Stimulated activated CD4-positive, alpha-beta T cell treated with anti-CD3 and anti-CD28 coated beads, Interleukin-12 subunit alpha, Interleukin-12 subunit beta, amount 100 ng/mL, for 24 hours (primary cell): ENCODE measurements at regions not wholly inside any gene's neighbourhood (a gene's known extent, or its start where the extent isn't known, plus 50 kb on each side); places are given as distances from the start of the nearest gene placed in this dataset.
"Not testable (repeated sequence)": the region's sequence is repeated elsewhere in the genome, so short reads cannot be mapped to it uniquely, and the experiment has no call there.

Experiments used
- DNase-seq, 2 experiments: peaks; one replicate each; pipeline ENCODE4 v3.0.0-alpha.2; 2020; ENCODE audit warnings: low read depth in 2 of 2

DNA sequence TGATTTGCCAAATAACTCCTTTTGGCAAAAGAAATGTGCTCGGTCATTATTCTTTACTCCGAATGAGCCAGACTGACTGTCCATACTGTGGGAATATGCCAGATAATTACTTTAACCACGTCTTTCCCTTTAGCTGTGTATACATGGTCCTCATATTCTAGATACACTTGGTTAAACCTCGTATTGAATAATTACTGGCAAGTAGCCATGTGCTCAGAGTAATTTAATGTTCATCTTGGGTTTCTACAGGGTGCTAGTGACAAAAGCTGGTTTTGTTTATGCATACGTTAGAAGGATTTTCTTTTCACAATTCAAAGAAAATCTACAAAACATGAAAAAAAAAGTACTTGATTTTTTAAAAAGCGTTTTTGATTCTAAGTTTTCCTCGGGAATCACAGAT is 540.3 kb downstream of the KCNJ2 start:
- DNase-seq, result no peak

DNA sequence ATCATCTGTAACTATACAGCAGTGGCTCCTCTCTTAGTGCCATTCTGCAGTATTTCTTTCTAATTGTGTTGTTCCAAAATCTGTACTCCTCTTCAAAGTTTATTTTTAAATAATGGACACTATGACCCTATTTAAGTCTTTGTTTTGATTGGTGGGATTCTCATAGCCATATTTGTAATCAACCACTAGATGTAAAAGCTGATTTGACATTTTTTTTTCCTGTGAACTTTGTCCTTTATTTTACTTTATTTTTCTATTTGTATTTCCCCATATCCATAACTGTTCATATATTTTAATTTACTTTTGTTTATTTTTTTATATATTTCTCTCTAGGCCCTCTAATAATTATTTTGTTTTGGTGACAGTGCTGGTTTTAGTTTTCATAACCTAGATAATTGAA is 544.4 kb downstream of the KCNJ2 start:
- no peak for DNase-seq

DNA sequence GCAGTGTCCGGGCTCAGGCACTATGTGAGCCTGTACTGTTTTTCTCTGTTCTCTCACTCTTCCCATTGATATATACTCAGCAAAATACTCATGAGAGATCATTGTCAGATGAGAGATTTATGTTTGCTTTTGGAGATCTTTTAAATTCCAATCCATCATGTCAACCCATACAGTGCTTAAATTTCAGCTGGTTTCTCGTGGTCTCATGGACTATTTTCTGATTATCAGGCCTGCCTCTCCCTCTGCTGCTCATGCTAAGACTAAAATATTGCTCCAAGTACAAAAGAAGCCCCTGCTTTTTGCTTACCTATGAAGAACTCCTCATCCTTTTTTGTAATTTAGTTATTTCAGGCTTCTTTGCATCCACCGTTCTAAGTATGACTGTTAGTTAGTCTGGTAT is 547.2 kb downstream of the KCNJ2 start:
- DNase-seq, result no peak

DNA sequence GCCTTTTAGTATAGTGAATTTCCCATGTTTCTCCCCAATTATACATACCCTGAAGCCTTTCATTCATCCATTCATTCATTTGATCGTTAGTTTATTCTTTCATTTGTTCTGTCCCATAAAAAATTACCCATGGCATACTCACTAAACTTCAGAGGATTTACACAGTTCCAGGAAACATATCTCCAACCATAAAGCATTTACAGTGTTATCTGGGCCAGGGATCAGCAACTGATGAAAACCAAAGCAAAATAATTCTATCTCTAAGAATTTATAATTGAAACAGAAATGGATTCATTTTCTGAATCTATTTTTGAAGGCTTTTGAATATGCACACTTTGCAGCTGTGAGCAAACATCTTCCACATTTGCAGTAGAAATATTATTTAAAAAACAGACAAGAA is 547.7 kb downstream of the KCNJ2 start:
- no peak for DNase-seq

DNA sequence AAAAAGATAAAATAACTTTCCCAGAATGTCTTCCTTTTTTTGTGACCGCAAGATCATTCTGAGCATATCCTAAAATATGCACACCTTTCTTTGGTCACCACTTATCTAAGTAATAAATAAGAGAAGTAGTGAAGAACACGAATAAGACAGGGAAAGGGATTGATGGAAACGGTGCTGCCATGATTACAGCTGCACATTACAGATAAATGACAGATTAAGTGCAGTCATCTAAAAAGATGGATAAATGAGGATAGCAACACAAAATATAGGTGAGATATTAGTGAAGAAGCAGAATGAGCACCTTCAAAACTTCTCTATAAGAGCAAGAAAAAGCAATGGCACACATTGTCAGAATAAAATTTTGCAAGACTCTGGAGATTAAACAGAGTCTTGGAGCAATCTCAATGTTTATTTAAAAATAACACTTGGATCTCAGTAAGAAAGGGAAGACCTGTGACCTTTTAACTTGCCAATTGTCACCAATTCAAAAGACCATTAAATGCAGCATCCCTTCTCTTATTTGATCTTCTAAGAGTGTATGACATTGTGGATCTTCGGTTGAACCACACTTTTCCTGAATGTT is 567.1 kb downstream of the KCNJ2 start:
- DNase-seq, result no peak

DNA sequence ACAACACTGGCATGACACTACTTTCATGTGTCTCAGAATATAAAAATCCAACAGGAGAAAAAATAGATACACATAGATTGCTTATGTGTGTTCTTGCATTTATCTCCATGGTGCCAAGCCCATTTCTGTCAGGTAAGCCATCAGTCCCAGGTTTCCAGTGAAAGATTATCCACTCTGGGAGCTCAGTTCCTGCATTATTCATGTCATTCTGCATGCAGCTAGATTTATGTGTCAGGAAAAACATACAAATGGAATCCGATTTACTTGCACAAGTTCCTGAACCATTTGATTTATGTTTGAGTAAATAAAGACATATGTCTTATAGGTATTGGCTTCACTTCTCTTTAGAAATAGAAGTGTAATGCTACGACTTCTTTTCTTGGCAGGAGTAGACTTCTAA is 569.7 kb downstream of the KCNJ2 start:
- DNase-seq, result no peak

DNA sequence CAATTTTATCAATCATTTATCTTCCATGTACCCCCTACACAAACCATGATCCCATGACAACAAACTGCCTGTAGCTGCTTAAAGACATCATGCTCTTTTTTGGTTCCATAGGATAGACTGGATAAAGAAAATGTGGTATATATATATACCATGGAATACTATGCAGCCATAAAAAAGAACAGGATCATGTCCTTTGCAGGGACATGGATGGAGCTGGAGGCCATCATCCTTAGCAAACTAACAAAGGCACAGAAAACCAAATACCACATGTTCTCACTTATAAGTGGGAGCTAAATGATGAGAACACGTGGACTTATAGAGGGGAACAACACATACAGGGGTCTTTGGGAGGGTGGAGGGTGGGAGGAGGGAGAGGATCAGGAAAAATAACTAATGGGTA is 577.2 kb downstream of the KCNJ2 start:
- not testable (repeated sequence) for DNase-seq

DNA sequence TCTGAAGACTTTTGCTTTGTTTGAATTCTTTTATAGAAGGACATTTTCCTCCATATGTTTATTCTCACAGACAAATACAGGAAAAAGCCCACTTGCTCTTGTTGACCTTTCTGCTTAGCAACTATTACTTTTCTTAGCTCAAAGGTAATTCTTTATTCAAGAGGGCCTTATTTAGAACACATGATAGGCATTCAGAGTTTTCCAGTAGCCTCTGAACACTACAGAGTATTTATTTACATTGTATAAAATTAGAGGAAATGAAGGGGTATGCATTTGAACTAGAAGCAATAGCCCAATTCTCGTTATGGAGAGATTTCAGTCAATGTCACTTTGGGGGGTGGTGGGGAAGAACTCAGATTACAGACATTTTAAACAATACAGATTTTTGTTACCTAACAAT is 581.7 kb downstream of the KCNJ2 start:
- DNase-seq, result no peak

DNA sequence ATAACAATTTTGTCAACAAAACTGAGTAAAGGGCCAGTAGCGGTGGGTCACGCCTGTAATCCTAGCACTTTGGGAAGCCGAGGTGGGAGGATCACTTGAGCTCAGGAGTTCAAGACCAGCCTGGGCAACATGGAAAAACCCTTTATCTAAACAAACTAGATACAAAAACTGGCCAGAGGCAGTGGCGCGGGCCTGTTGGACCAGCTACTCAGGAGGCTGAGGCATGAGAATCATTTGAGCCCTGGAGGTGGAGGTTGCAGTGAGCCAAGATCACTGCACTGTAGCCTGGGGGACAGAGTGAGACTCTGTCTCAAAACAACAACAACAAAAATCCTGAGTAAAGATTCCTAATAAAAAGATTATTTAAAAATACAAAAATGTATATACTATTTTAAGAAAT is 583.1 kb downstream of the KCNJ2 start:
- DNase-seq, result not testable (repeated sequence)

DNA sequence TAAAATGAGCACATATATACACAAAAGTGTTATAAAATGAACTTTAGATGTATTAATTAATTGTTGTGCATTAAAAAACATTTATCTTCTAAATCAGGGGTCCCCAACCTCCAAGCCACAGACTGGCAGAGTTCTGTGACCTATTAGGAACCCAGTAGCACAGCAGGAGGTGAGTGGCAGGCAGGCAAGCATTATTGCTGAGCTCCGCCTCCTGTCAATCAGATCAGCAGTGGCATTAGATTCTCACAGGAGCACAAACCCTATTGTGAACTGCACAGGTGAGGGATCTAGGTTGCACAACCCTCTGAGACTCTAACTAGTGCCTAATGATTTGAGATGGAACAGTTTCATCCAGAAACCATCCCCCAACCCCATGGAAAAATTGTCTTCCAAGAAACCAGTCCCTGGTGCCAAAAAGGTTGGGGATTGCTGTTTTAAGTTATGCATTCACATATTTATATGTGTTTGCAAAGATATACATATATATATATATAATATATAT is 583.7 kb downstream of the KCNJ2 start:
- no peak for DNase-seq

DNA sequence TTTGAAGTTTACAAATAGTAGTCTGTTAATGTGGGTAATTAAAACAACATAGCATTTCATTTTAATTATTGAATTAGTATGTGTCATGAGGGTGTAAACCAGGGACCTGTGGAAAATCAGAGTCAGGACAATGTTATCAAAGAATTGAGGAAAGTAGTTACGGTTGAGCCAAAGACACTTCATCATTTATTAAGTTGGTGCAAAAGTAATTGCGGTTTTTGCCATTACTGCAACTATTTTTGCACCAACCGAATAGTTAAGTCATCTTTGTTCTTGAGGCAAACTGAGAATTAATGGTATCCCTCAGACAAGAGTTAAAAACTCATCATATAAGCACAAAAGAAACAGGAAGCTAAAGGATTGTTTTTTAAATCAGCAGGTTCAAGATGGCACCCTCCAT is 593.7 kb downstream of the KCNJ2 start:
- DNase-seq, result no peak

DNA sequence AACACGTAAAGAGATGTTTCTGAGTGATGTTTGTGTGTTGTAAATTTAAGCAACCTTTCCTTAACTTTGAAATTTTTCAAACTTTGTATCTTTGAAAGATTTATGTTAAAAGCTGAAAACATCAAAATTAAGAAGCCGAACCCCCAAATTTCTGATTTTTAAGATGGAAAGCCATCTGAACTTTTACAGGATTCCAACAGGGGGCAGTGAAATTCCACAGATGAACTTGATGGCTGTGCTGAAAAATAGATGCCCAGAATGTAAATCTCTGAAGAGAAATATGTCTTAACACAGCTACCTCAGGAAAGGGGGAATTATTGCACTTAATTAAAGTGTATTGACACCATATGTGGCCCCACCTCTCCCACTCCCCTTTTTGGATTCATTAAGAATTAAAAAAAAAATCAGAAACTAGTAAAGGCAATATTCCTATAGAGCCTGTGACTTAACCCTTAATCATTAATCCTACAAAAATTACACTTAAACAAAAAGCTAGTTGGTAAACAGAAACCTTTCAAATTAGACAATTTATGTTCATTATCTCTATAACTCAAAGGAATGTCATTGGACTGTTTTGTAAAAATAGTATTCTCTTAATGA is 597.9 kb downstream of the KCNJ2 start:
- DNase-seq, result no peak

DNA sequence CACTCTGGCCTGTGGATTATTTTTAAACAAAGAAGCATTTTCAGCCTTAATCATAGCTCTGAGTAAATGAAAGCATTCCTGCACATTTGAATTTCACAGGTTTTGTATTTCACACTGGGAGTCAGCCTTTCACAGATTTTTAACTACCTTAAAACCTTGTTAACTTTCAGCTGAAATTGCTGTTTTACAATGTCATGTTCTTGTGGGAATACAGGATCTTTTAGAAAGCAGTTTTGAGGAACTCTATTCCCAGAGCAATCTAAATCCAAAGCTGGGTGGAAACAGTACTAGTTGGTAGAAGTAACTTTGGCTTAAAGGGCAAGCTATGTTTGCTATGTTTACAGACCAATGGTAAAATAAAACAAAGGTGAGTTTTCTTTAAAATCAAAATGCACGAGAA is 600.6 kb downstream of the KCNJ2 start:
- no peak for DNase-seq

DNA sequence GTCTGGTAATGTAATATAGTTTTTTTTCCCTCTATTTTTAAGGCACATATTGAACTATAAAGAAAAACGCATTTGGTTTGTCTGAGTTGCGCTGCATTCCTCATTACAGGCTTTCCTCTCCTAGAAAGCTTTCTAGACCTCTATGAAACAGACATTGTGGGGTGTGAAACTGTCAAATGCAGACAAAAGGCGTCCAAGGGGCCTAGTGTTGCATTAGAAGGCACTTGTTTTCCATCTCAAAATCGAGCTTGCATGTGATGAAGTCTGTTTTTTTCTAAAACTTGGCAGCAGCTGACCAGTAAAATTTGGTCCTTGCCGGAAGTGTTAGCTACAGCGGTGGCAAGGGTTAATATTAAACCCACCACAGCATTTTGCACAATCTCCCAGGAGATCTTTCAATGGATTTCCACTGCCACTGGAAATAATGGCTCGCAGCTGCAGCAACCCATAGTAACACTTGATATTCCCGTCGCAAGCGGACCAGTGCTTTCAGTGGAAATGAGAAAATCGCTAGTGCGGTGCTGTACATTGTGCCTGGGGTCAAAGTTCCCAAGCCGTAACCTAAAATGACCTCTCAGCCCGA is 602.6 kb downstream of the KCNJ2 start:
- no peak for DNase-seq

DNA sequence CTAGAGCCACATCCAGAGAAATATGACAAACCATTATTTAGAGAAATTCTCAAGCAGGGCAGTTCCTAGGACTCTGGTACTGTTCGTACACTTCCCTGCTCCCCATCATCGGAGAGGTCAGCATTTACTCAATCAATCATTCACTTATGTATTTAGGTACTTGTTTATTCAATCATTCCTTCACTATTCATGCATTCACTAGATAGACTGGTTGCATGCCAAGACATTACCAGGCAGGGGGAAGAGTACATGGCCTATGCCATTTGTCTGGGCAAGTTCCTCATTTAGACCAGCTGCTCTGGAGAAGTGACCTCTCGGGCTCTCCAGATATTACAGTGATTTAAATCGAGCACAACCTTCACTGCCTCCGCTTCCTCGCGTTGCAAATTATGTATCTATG is 603.4 kb downstream of the KCNJ2 start:
- no peak for DNase-seq

DNA sequence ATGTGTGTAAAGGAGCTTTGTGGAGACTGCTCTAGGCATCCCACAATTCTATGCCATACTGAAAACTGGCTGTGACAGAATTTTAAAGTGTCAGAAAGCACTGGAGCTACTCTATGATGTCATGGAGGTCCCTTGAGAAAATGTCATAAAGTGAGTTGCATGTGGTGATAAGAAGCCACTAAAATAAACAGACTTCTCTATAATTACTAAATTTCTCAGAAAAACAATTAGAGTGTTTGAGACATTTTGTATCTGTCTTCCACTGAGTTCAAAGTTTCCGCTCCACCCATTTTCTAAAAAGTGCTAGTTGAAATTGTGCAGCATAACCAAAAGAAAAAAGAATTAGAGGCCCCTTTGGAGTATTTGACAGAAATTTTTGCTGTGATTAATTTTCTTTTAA is 603.9 kb downstream of the KCNJ2 start:
- DNase-seq, result no peak

DNA sequence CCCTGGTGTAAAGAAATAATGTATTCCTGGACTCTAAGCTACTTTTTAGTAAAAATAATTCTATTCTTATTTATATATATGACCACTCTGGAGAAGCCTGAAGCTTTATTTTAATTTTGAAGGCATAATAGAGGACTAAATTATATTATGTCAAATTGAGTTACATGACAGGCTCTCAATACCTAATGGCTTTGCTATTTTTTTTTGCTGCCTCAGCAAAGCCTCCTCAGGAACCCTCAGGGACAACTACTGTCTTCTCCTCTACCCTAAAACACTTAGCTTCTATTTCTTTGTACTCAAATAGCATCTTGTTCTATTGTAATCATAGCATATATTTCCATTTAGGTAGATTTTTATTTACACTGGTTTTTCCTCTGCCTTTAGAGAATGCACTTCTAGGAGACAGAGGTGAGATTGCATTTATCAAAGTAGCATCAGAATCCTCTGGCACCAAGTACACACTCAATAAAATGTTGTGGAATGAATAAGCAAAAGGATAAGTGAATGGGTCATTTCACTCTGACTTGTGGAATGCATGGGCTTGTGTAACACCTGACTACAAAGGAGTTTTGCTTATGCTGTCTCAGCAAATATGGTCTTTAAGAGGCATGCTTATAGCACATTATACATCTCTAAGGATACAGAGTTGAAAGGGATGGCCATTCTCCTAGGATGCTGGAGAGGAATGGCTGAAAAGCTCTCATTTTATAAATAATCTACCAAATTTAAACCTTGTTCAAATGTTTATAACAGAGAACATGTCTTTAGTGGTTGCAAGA is 605.2 kb downstream of the KCNJ2 start:
- no peak for DNase-seq

DNA sequence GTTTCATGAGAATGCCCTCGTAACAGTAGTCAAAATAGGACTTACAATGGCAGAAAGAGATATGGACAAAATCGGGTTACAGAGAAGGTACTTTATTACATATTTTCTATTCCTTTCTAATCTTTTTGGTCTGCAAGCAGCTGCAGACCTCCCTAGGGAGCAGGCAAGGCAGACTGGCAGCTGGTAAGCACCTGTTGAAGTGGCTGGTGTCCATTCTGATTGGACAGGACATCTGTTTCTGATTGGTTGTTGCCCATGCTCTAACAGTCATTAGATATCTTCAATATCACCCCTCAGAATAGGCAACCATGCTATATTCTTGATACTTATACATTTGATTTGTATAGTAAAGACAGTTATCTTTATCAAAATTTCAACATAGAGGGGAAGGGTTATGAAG is 606.3 kb downstream of the KCNJ2 start:
- no peak for DNase-seq

DNA sequence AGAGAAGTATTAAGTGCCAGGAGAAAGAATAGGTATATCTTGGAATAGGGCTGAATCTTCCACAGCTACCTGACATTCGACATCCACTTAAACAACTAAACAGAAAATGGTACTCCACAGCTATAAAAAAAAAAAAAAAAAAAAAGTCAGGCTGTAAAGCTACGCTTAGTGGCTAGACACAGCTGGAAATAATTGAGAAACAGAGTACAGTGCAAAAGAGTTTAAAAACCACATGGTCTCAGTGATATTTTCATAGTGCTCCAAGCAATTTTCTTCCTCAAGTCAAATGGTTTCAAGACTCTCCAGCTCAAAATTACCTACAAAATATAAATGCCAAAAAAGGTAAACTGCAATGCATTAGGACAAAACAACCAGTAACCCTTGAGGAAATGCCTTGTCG is 607.1 kb downstream of the KCNJ2 start:
- DNase-seq, result no peak

DNA sequence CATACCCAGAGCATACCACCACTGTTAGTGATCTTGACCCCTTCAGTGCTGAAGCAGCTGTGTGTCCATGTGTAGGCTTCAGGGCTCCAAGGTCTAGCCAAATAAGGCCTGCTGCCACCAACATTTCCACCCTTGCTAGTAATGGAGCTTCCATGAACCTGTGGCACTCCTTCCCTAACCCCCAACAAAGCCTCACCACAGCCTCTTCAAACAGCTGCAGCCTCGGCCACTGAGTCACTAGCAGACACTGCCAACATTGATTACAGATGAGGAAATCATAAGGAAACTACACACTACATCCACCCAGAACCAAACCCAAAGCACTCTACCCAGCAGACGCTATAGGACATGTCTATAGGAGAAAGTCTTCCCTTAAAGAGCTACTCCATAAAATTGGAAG is 610.7 kb downstream of the KCNJ2 start:
- DNase-seq, result no peak

DNA sequence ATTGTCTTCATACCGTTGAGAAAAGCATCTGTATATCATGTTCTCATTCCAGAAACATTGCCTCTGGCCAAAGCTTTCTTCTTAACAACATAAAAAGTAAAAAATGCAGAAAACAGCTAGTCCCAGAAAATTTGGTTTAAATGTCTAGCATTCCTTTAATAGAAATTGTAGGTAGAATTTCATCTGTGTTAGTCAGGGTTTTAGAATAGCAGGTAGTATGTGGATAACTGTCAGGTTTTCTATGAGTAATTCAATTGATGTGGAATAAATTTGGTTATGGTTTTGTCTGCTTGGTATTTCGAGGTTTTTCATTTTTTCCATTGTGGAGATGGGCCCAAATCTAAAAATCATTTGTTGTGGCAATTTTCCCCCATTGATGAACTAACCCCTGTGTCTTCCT is 616.7 kb downstream of the KCNJ2 start:
- no peak for DNase-seq

DNA sequence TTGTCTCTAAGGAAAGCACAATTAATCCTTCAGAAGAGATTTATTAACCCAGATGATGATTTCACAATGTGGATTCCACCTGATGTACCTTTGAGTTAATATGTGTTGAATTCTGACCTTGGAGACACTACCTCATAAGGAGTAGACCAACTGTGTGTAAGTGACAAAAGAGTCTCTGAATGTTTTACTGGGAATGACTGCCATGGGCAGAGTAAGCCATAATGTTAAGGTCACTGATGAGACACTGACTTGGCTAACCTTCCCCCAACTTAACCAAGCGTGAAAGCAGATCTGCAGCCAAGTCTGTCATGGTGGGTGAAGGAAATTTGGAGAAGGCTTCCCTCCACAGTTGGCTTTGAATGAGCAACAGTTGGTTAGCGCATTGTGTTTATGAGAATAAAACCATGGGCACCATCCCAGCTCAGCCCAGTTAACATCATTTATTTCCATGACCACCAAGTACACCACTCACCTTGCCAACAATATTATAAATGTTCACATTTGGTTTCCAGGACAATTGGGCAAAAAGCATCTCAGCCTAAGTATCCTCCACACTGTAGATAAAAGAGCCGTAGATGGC is 618.5 kb downstream of the KCNJ2 start:
- no peak for DNase-seq
